ENCODE measurements at regions not wholly inside any gene's neighbourhood (a gene's known extent, or its start where the extent isn't known, plus 50 kb on each side); places are given as distances from the start of the nearest gene placed in this dataset.

- TF ChIP-seq TAF1 (IDR thresholded peaks at IDR 0.05; ENCODE audit: low read depth): no peak
- no peak for TF ChIP-seq CTCF (IDR thresholded peaks at IDR 0.05; ENCODE audit: poor library complexity, severe bottlenecking)
These were observed 196.1 kb upstream of the RBBP8 start for GRCh38 chr18:22737054-22737453.

All from neural cell (in vitro differentiated cells).